ENCODE measurements at regions not wholly inside any gene's neighbourhood (a gene's known extent, or its start where the extent isn't known, plus 50 kb on each side); places are given as distances from the start of the nearest gene placed in this dataset.

GRCh38 chr3:43165786-43166185, 59.9 kb upstream of the POMGNT2 start:
- Histone ChIP-seq H3K36me3 (ENCODE audit: control insufficient read depth, insufficient read depth, low read length) (no peaks in the 10 kb centered on the region), H3K27me3 (ENCODE audit: control insufficient read depth, insufficient read depth, low read length) (no peaks in the 10 kb centered on the region), H3K9me3 (ENCODE audit: control insufficient read depth, insufficient read depth, low read depth, low read length) (no peaks in the 10 kb centered on the region), H3K27ac (ENCODE audit: low read length) (no peak overlapping the region), H3K4me3 (ENCODE audit: low read depth in 2 of 2, low read length in 2 of 2) (no peak overlapping the region), H3K4me1 (ENCODE audit: control insufficient read depth, insufficient read depth, low read length) (no peaks in the 10 kb centered on the region)
- ChIA-PET CTCF (interaction anchor here (0.7 kb wide), 1 partner anchor 574 kb away, joined by 4 read pairs; no protein-coding TSS in a partner anchor), POLR2A (no interaction called here)
- in situ Hi-C loops (cut with HindIII; ENCODE audit: low pct_unique_long_range_greater_than_20kb, low sequenced_read_pairs) (no loop called here), intact Hi-C loops (cut with micrococcal nuclease; ENCODE audit: unreplicated experiment) (loop anchor here (10.0 kb wide), 1 partner anchor 339 kb away; no protein-coding TSS in a partner anchor)
- no peak for ATAC-seq
- no TSS peak for BruUV-seq (replicated peaks)
- no peak for DNase-seq (ENCODE audit: low read depth, low spot score)
- no peak for TF ChIP-seq CTCF (IDR thresholded peaks at IDR 0.05)
- TF ChIP-seq POLR2AphosphoS5 (IDR thresholded peaks at IDR 0.05; ENCODE audit: low read depth, low read length): no peak
- no peak for TF ChIP-seq SIN3A (IDR thresholded peaks at IDR 0.05; ENCODE audit: borderline replicate concordance, insufficient read depth, low read depth, low read length)
- no peak for TF ChIP-seq REST (IDR thresholded peaks at IDR 0.05; ENCODE audit: insufficient read depth in 1 of 2, low read depth in 2 of 2, low read length in 1 of 2)
- no peak for TF ChIP-seq TCF7L2 (IDR thresholded peaks at IDR 0.05; ENCODE audit: low read depth, low read length)

- POLR2A ChIA-PET: no interaction called here
- Histone ChIP-seq H3K4me1 (ENCODE audit: control insufficient read depth, insufficient read depth, low read length) (no peaks in the 10 kb centered on the region), H3K9me3 (ENCODE audit: control insufficient read depth, insufficient read depth, low read depth, low read length) (no peaks in the 10 kb centered on the region), H3K27ac (ENCODE audit: low read length) (no peak overlapping the region), H3K4me3 (ENCODE audit: low read depth in 2 of 2, low read length in 2 of 2) (no peak overlapping the region), H3K27me3 (ENCODE audit: control insufficient read depth, insufficient read depth, low read length) (no peaks in the 10 kb centered on the region), H3K36me3 (ENCODE audit: control insufficient read depth, insufficient read depth, low read length) (no peaks in the 10 kb centered on the region)
- ATAC-seq (no peak), DNase-seq (ENCODE audit: low read depth, low spot score) (no peak)
- intact Hi-C loops (cut with micrococcal nuclease; ENCODE audit: unreplicated experiment) (loop anchor here (10.0 kb wide), 1 partner anchor 341 kb away; no protein-coding TSS in a partner anchor), in situ Hi-C loops (cut with HindIII; ENCODE audit: low pct_unique_long_range_greater_than_20kb, low sequenced_read_pairs) (no loop called here)
- TF ChIP-seq POLR2AphosphoS5 (IDR thresholded peaks at IDR 0.05; ENCODE audit: low read depth, low read length) (no peak), TCF7L2 (IDR thresholded peaks at IDR 0.05; ENCODE audit: low read depth, low read length) (no peak), REST (IDR thresholded peaks at IDR 0.05; ENCODE audit: insufficient read depth in 1 of 2, low read depth in 2 of 2, low read length in 1 of 2) (no peak), SIN3A (IDR thresholded peaks at IDR 0.05; ENCODE audit: borderline replicate concordance, insufficient read depth, low read depth, low read length) (no peak), CTCF (IDR thresholded peaks at IDR 0.05) (no peak)
- CTCF ChIA-PET: no interaction called here
- BruUV-seq (replicated peaks): no TSS peak
Observed at GRCh38 chr3:43163895-43164493, 58.1 kb upstream of the POMGNT2 start.
